Neural cell (in vitro differentiated cells): ENCODE measurements at regions not wholly inside any gene's neighbourhood (a gene's known extent, or its start where the extent isn't known, plus 50 kb on each side); places are given as distances from the start of the nearest gene placed in this dataset.

Experiments used
- H2AFZ ChIP-seq: fragments of 200-600, 300-800 bp; sonication (generic), shearing (Covaris generic); 2 replicates; pipeline ENCODE4 v1.6.0; 2014; ENCODE audit warnings: low read depth, mild to moderate bottlenecking, antibody characterized with exemption, low read length, moderate library complexity
- H3F3A ChIP-seq: fragments of 200-600 bp; shearing (Covaris generic); 2 replicates; pipeline ENCODE4 v1.6.1; 2016; ENCODE audit warnings: mild to moderate bottlenecking, moderate library complexity, mixed read lengths, antibody characterized with exemption, low read length; ENCODE audit not compliant: insufficient read depth, poor library complexity, severe bottlenecking
- H3K27ac ChIP-seq: fragments of 200-600, 300-800 bp; sonication (generic), shearing (Covaris generic); 2 replicates; pipeline ENCODE4 v1.5.1; 2014; ENCODE audit warnings: mild to moderate bottlenecking, low read length, moderate library complexity
- H3K27me3 ChIP-seq: fragments of 300-800, 200-600 bp; sonication (generic), shearing (Covaris generic); 2 replicates; pipeline ENCODE4 v1.6.0; 2014; ENCODE audit warnings: mild to moderate bottlenecking, low read depth, low read length, moderate library complexity; ENCODE audit not compliant: insufficient read depth
- H3K36me3 ChIP-seq: fragments of 300-800, 200-600 bp; sonication (generic), shearing (Covaris generic); 2 replicates; pipeline ENCODE4 v1.5.1; 2014; ENCODE audit warnings: mild to moderate bottlenecking, antibody characterized with exemption, low read length, moderate library complexity; ENCODE audit not compliant: insufficient read depth
- H3K4me2 ChIP-seq: fragments of 300-800, 200-600 bp; sonication (generic), shearing (Covaris generic); 2 replicates; pipeline ENCODE4 v1.6.0; 2014; ENCODE audit warnings: mild to moderate bottlenecking, low read length
- H3K4me3 ChIP-seq: fragments of 300-800, 200-600 bp; sonication (generic), shearing (Covaris generic); 2 replicates; pipeline ENCODE4 v1.5.1; 2014; ENCODE audit warnings: mild to moderate bottlenecking, low read length, moderate library complexity
- H3K79me2 ChIP-seq: fragments of 200-600 bp; shearing (Covaris generic); replicated peaks from 2 replicates; pipeline ENCODE4 v1.6.0; 2014; ENCODE audit warnings: mild to moderate bottlenecking, low read length, moderate library complexity; ENCODE audit not compliant: insufficient read depth
- H3K9ac ChIP-seq: fragments of 300-800, 200-600 bp; sonication (generic), shearing (Covaris generic); 2 replicates; pipeline ENCODE4 v1.6.1; 2016; ENCODE audit warnings: mild to moderate bottlenecking, low read length, mixed read lengths
- H3K9me2 ChIP-seq: fragments of 200-600 bp; shearing (Covaris generic); 2 replicates; pipeline ENCODE4 v1.6.1; 2016; ENCODE audit warnings: mild to moderate bottlenecking, low read length, mixed read lengths; ENCODE audit not compliant: insufficient read depth
- H3K9me3 ChIP-seq: fragments of 200-600, 300-800 bp; sonication (generic), shearing (Covaris generic); 2 replicates; pipeline ENCODE4 v1.6.1; 2016; ENCODE audit warnings: mild to moderate bottlenecking, mixed run types, low read length, moderate library complexity, mixed read lengths
- H4K20me1 ChIP-seq: fragments of 200-600 bp; shearing (Covaris generic); 2 replicates; pipeline ENCODE4 v1.6.1; 2016; ENCODE audit warnings: mild to moderate bottlenecking, mixed run types; ENCODE audit not compliant: insufficient read depth
- EP300 ChIP-seq: fragments of 450-650 bp; conservative IDR thresholded peaks from 2 replicates; pipeline ENCODE4 v1.6.1; 2014; ENCODE audit warnings: antibody characterized with exemption, mild to moderate bottlenecking, moderate library complexity; ENCODE audit not compliant: poor library complexity, severe bottlenecking
- EZH2 ChIP-seq: fragments of 200-600, 300-800 bp; shearing (Covaris generic), sonication (generic); IDR thresholded peaks from 2 replicates; pipeline ENCODE4 v1.6.1; 2014; ENCODE audit warnings: antibody characterized with exemption, low read length, borderline replicate concordance, mild to moderate bottlenecking; ENCODE audit not compliant: insufficient read depth, poor library complexity, severe bottlenecking
- MXI1 ChIP-seq: fragments of 450-650 bp; conservative IDR thresholded peaks from 2 replicates; pipeline ENCODE4 v1.6.1; 2014; ENCODE audit warnings: antibody characterized with exemption, mild to moderate bottlenecking; ENCODE audit not compliant: poor library complexity, severe bottlenecking
- POLR2AphosphoS5 ChIP-seq: IDR thresholded peaks from 2 replicates; pipeline ENCODE4 v1.6.1; 2012
- RAD21 ChIP-seq: fragments of 450-650 bp; conservative IDR thresholded peaks from 2 replicates; pipeline ENCODE4 v1.6.1; 2014; ENCODE audit warnings: antibody characterized with exemption, mild to moderate bottlenecking, moderate library complexity
- REST ChIP-seq: IDR thresholded peaks from 2 replicates; pipeline ENCODE4 v1.6.1; 2012; ENCODE audit warnings: borderline replicate concordance
- SMC3 ChIP-seq: fragments of 450-650 bp; conservative IDR thresholded peaks from 2 replicates; pipeline ENCODE4 v1.6.1; 2014; ENCODE audit warnings: antibody characterized with exemption, mild to moderate bottlenecking, moderate library complexity; ENCODE audit not compliant: poor library complexity
- TAF1 ChIP-seq: IDR thresholded peaks from 2 replicates; pipeline ENCODE4 v1.6.1; 2012; ENCODE audit warnings: low read depth
- TF ChIP-seq, protein P1 (sequence below): fragments of 450-650 bp; IDR thresholded peaks from 2 replicates; pipeline ENCODE4 v1.5.1; 2014; ENCODE audit warnings: antibody characterized with exemption, mild to moderate bottlenecking, moderate library complexity; ENCODE audit not compliant: poor library complexity, severe bottlenecking

- H4K20me1 ChIP-seq, result no peaks in the 10 kb centered on the region
- no peak overlapping the region for H3K4me3 ChIP-seq
- H3K36me3 ChIP-seq, result no peaks in the 10 kb centered on the region
- no peak overlapping the region for H3K4me2 ChIP-seq
- H3K9me2 ChIP-seq, result no peaks in the 10 kb centered on the region
- no peaks in the 10 kb centered on the region for H3F3A ChIP-seq
- TF ChIP-seq RAD21 (no peak), EZH2 (no peak), TAF1 (no peak), REST (no peak), SMC3 (no peak), MXI1 (no peak), POLR2AphosphoS5 (no peak), EP300 (no peak)
- TF ChIP-seq, protein P1, sequence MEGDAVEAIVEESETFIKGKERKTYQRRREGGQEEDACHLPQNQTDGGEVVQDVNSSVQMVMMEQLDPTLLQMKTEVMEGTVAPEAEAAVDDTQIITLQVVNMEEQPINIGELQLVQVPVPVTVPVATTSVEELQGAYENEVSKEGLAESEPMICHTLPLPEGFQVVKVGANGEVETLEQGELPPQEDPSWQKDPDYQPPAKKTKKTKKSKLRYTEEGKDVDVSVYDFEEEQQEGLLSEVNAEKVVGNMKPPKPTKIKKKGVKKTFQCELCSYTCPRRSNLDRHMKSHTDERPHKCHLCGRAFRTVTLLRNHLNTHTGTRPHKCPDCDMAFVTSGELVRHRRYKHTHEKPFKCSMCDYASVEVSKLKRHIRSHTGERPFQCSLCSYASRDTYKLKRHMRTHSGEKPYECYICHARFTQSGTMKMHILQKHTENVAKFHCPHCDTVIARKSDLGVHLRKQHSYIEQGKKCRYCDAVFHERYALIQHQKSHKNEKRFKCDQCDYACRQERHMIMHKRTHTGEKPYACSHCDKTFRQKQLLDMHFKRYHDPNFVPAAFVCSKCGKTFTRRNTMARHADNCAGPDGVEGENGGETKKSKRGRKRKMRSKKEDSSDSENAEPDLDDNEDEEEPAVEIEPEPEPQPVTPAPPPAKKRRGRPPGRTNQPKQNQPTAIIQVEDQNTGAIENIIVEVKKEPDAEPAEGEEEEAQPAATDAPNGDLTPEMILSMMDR, result no peak
- H2AFZ ChIP-seq, result no peak overlapping the region
- no peaks in the 10 kb centered on the region for H3K79me2 ChIP-seq
- no peaks in the 10 kb centered on the region for H3K9me3 ChIP-seq
- no peak overlapping the region for H3K27ac ChIP-seq
- H3K27me3 ChIP-seq, result no peaks in the 10 kb centered on the region
- H3K9ac ChIP-seq, result no peak overlapping the region
These were observed 758.3 kb upstream of the PCDH20 start for GRCh38 chr13:62173958-62174357.

DNA sequence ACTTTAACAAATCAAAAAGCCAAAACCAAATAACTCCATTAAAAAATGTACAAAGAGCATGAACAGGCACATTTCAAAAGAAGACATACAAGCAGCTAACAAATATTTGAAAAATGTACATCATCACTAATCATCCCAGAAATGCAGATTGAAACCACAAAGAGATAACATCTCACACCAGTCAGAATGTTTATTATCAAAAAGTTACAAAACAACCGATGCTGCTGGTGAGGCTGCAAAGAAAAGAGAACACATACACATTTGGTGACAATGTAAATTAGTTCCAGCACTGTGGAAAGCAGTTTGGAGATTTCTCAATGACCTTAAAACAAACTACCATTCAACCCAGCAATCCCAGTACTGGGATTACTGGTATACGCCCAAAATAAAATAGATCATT is 756.0 kb upstream of the PCDH20 start:
- no peak overlapping the region for H3K4me2 ChIP-seq
- H3K79me2 ChIP-seq, result no peaks in the 10 kb centered on the region
- H3F3A ChIP-seq, result no peaks in the 10 kb centered on the region
- no peak overlapping the region for H2AFZ ChIP-seq
- no peak overlapping the region for H3K27ac ChIP-seq
- H3K4me3 ChIP-seq, result no peak overlapping the region
- H3K27me3 ChIP-seq, result no peaks in the 10 kb centered on the region
- no peaks in the 10 kb centered on the region for H3K36me3 ChIP-seq
- no peaks in the 10 kb centered on the region for H3K9me2 ChIP-seq
- no peaks in the 10 kb centered on the region for H3K9me3 ChIP-seq
- H4K20me1 ChIP-seq, result no peaks in the 10 kb centered on the region
- no peak for TF ChIP-seq SMC3
- TF ChIP-seq, protein P1, result no peak
- no peak for TF ChIP-seq TAF1
- TF ChIP-seq POLR2AphosphoS5, result no peak
- no peak for TF ChIP-seq EZH2
- TF ChIP-seq MXI1, result no peak
- no peak for TF ChIP-seq RAD21
- TF ChIP-seq EP300, result no peak
- TF ChIP-seq REST, result no peak
- no peak overlapping the region for H3K9ac ChIP-seq
